WTC11 (cell line): ENCODE measurements at regions not wholly inside any gene's neighbourhood (a gene's known extent, or its start where the extent isn't known, plus 50 kb on each side); places are given as distances from the start of the nearest gene placed in this dataset.

Experiments used
- ATAC-seq: fragments of 200-7000 bp; cut with Tn5 transposase; 2 replicates; pipeline ENCODE4 v1.10.0; 2021; ENCODE audit warnings: mild to moderate bottlenecking, moderate library complexity
- CTCF ChIA-PET: fragments of 300-600 bp; sonication (Branson Sonifier 250); formaldehyde crosslinking; loops from one replicate; lab custom pipeline; 2021; ENCODE audit warnings: antibody characterized with exemption; lab: Charles Lee
- POLR2A ChIA-PET: fragments of 350-600 bp; sonication (Branson Sonifier 250); formaldehyde crosslinking; loops from one replicate; lab custom pipeline; 2021; ENCODE audit warnings: antibody characterized with exemption; lab: Charles Lee
- DNase-seq: peaks from one replicate; pipeline ENCODE4 v3.0.0; 2021; ENCODE audit warnings: low spot score
- H3K27ac Mint-ChIP-seq: 2 replicates; pipeline ENCODE4 v1.8.0; 2021; ENCODE audit warnings: mixed read lengths
- H3K27me3 Mint-ChIP-seq: 2 replicates; pipeline ENCODE4 v1.8.0; 2021; ENCODE audit warnings: low read depth, mild to moderate bottlenecking, moderate library complexity, mixed read lengths
- H3K36me3 Mint-ChIP-seq: 2 replicates; pipeline ENCODE4 v1.8.0; 2021; ENCODE audit warnings: mixed read lengths
- H3K4me1 Mint-ChIP-seq: 2 replicates; pipeline ENCODE4 v1.8.0; 2022; ENCODE audit warnings: mixed read lengths
- H3K4me3 Mint-ChIP-seq: 2 replicates; pipeline ENCODE4 v1.8.0; 2021; ENCODE audit warnings: mild to moderate bottlenecking, moderate library complexity, mixed read lengths
- H3K9me3 Mint-ChIP-seq: 2 replicates; pipeline ENCODE4 v1.8.0; 2021; ENCODE audit warnings: mixed read lengths
- ELF4 ChIP-seq: sonication (generic); formaldehyde crosslinking; IDR thresholded peaks from 2 replicates; pipeline ENCODE4 v1.8.1; 2022; ENCODE audit warnings: low read depth, mild to moderate bottlenecking, moderate library complexity, missing genetic modification reagents
- ETV6 ChIP-seq: sonication (generic); formaldehyde crosslinking; IDR thresholded peaks from 2 replicates; pipeline ENCODE4 v1.8.1; 2022; ENCODE audit warnings: mild to moderate bottlenecking, missing genetic modification reagents
- FOXP1 ChIP-seq: sonication (generic); formaldehyde crosslinking; IDR thresholded peaks from 2 replicates; pipeline ENCODE4 v1.8.0; 2022; ENCODE audit warnings: missing genetic modification reagents, mild to moderate bottlenecking, moderate library complexity, borderline replicate concordance
- GRHL2 ChIP-seq: fragments of 250-450 bp; sonication (Bioruptor Pico); IDR thresholded peaks from 2 replicates; pipeline ENCODE4 v1.8.0; 2022; ENCODE audit warnings: mild to moderate bottlenecking, moderate library complexity; ENCODE audit not compliant: insufficient replicate concordance, severe bottlenecking
- JUN ChIP-seq: sonication (generic); formaldehyde crosslinking; IDR thresholded peaks from 2 replicates; pipeline ENCODE4 v1.8.0; 2023; ENCODE audit warnings: mild to moderate bottlenecking, missing genetic modification reagents
- MXD4 ChIP-seq: fragments of 250-450 bp; sonication (Bioruptor Pico); IDR thresholded peaks from 2 replicates; pipeline ENCODE4 v1.8.0; 2021; ENCODE audit warnings: mild to moderate bottlenecking, moderate library complexity, borderline replicate concordance
- NFYB ChIP-seq: sonication (generic); formaldehyde crosslinking; conservative IDR thresholded peaks from 2 replicates; pipeline ENCODE4 v1.8.0; 2022; ENCODE audit warnings: low read depth, missing genetic modification reagents
- NR3C1 ChIP-seq: sonication (generic); formaldehyde crosslinking; conservative IDR thresholded peaks from 2 replicates; pipeline ENCODE4 v1.8.1; 2023; ENCODE audit warnings: low read depth, mild to moderate bottlenecking, missing genetic modification reagents
- ZNF317 ChIP-seq: sonication (generic); formaldehyde crosslinking; IDR thresholded peaks from 2 replicates; pipeline ENCODE4 v1.8.1; 2023; ENCODE audit warnings: low read depth, mild to moderate bottlenecking, moderate library complexity, missing genetic modification reagents, borderline replicate concordance
- ZNF396 ChIP-seq: fragments of 250-450 bp; sonication (Bioruptor Pico); IDR thresholded peaks from 2 replicates; pipeline ENCODE4 v1.8.0; 2021; ENCODE audit warnings: mild to moderate bottlenecking, moderate library complexity, borderline replicate concordance
- ZNF416 ChIP-seq: fragments of 250-450 bp; sonication (Bioruptor Pico); IDR thresholded peaks from 2 replicates; pipeline ENCODE4 v1.9.0; 2021; ENCODE audit warnings: mild to moderate bottlenecking, inconsistent platforms
- TF ChIP-seq, protein P1 (sequence below): sonication (generic); formaldehyde crosslinking; IDR thresholded peaks from 2 replicates; pipeline ENCODE4 v1.8.0; 2023; ENCODE audit warnings: missing genetic modification reagents, mild to moderate bottlenecking, borderline replicate concordance
- TF ChIP-seq, protein P2 (sequence below): sonication (generic); formaldehyde crosslinking; IDR thresholded peaks from 2 replicates; pipeline ENCODE4 v1.8.0; 2022; ENCODE audit warnings: mild to moderate bottlenecking, missing genetic modification reagents
- TF ChIP-seq, protein P3 (sequence below): sonication (generic); formaldehyde crosslinking; IDR thresholded peaks from 2 replicates; pipeline ENCODE4 v1.8.1; 2023; ENCODE audit warnings: mild to moderate bottlenecking, missing genetic modification reagents
- TF ChIP-seq, protein P4 (sequence below): sonication (generic); formaldehyde crosslinking; IDR thresholded peaks from 2 replicates; pipeline ENCODE4 v1.8.1; 2023; ENCODE audit warnings: mild to moderate bottlenecking, missing genetic modification reagents, borderline replicate concordance
- TF ChIP-seq, protein P5 (sequence below): fragments of 250-450 bp; sonication (Bioruptor Pico); IDR thresholded peaks from 2 replicates; pipeline ENCODE4 v1.9.0; 2021; ENCODE audit warnings: moderate library complexity, mild to moderate bottlenecking, inconsistent platforms, borderline replicate concordance
- TF ChIP-seq, protein P6 (sequence below): sonication (generic); formaldehyde crosslinking; IDR thresholded peaks from 2 replicates; pipeline ENCODE4 v1.8.0; 2022; ENCODE audit warnings: missing genetic modification reagents

DNA sequence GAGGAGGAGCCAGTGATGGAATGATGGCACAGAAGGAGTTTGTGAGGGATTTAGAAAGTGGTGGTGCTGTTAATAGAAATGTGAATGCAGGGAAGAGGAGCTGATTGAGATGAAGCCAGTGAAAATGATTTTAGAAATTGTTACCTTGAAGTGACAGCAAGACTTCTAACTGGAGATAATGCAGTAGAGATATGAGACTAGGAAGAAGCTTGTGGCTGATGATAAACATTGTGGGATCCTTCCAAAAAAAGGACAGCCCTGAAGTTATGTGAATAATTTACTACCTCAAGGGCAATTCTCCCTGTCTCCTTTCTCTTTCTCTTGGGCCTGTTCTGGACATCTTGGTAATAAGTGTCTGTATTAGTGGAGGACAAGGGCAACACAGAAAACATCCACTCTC, 138.6 kb downstream of the LSMEM1 start (continued):
- TF ChIP-seq, protein P1, sequence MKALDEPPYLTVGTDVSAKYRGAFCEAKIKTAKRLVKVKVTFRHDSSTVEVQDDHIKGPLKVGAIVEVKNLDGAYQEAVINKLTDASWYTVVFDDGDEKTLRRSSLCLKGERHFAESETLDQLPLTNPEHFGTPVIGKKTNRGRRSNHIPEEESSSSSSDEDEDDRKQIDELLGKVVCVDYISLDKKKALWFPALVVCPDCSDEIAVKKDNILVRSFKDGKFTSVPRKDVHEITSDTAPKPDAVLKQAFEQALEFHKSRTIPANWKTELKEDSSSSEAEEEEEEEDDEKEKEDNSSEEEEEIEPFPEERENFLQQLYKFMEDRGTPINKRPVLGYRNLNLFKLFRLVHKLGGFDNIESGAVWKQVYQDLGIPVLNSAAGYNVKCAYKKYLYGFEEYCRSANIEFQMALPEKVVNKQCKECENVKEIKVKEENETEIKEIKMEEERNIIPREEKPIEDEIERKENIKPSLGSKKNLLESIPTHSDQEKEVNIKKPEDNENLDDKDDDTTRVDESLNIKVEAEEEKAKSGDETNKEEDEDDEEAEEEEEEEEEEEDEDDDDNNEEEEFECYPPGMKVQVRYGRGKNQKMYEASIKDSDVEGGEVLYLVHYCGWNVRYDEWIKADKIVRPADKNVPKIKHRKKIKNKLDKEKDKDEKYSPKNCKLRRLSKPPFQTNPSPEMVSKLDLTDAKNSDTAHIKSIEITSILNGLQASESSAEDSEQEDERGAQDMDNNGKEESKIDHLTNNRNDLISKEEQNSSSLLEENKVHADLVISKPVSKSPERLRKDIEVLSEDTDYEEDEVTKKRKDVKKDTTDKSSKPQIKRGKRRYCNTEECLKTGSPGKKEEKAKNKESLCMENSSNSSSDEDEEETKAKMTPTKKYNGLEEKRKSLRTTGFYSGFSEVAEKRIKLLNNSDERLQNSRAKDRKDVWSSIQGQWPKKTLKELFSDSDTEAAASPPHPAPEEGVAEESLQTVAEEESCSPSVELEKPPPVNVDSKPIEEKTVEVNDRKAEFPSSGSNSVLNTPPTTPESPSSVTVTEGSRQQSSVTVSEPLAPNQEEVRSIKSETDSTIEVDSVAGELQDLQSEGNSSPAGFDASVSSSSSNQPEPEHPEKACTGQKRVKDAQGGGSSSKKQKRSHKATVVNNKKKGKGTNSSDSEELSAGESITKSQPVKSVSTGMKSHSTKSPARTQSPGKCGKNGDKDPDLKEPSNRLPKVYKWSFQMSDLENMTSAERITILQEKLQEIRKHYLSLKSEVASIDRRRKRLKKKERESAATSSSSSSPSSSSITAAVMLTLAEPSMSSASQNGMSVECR (CRISPR knock-in tag): no peak
- no peak for TF ChIP-seq ZNF416
- TF ChIP-seq JUN (CRISPR knock-in tag): no peak
- no peak for TF ChIP-seq NFYB (CRISPR knock-in tag)
- TF ChIP-seq, protein P2, sequence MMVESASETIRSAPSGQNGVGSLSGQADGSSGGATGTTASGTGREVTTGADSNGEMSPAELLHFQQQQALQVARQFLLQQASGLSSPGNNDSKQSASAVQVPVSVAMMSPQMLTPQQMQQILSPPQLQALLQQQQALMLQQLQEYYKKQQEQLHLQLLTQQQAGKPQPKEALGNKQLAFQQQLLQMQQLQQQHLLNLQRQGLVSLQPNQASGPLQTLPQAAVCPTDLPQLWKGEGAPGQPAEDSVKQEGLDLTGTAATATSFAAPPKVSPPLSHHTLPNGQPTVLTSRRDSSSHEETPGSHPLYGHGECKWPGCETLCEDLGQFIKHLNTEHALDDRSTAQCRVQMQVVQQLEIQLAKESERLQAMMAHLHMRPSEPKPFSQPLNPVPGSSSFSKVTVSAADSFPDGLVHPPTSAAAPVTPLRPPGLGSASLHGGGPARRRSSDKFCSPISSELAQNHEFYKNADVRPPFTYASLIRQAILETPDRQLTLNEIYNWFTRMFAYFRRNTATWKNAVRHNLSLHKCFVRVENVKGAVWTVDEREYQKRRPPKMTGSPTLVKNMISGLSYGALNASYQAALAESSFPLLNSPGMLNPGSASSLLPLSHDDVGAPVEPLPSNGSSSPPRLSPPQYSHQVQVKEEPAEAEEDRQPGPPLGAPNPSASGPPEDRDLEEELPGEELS (CRISPR knock-in tag): no peak
- TF ChIP-seq, protein P3, sequence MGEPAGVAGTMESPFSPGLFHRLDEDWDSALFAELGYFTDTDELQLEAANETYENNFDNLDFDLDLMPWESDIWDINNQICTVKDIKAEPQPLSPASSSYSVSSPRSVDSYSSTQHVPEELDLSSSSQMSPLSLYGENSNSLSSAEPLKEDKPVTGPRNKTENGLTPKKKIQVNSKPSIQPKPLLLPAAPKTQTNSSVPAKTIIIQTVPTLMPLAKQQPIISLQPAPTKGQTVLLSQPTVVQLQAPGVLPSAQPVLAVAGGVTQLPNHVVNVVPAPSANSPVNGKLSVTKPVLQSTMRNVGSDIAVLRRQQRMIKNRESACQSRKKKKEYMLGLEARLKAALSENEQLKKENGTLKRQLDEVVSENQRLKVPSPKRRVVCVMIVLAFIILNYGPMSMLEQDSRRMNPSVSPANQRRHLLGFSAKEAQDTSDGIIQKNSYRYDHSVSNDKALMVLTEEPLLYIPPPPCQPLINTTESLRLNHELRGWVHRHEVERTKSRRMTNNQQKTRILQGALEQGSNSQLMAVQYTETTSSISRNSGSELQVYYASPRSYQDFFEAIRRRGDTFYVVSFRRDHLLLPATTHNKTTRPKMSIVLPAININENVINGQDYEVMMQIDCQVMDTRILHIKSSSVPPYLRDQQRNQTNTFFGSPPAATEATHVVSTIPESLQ: no peak
- TF ChIP-seq NR3C1 (CRISPR knock-in tag): no peak
- TF ChIP-seq ELF4 (CRISPR knock-in tag): no peak
- no peak for TF ChIP-seq GRHL2 (CRISPR knock-in tag)
- TF ChIP-seq MXD4 (CRISPR knock-in tag): no peak

DNA sequence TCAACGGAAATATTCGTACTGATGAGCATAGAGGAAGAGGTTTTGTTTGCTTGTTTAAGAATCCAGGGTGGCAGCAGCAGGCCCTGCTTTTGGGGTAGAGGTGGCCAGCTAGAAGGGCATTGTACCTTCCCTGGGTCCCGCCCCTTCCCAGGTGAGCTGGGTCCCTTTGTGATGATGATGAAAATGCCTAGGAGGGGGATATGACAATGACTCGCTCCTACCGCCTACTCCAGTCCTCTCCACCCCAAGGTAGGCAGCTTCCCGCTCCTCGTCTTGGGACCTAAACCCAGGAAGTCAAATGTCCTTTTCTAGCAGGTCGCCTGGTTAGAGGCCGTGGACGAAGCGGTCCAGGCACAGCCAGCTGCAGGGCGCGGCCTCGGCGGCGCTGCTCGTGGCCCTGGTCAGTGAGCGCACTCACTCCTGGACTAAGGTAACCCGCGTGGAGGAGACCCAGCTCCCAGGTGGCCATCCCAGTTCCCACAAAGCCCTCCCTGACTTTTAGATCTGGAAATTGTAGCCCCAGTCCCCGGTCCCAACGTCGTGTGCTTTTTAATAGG, 141.4 kb downstream of the LSMEM1 start:
- Mint-ChIP-seq H3K36me3 (no peaks in the 10 kb centered on the region), H3K9me3 (peaks cover 5% of the 10 kb centered on the region), H3K27ac (no peak overlapping the region), H3K4me3 (no peak overlapping the region), H3K27me3 (no peaks in the 10 kb centered on the region), H3K4me1 (no peaks in the 10 kb centered on the region)
- DNase-seq (no peak), ATAC-seq (no peak)
- ChIA-PET CTCF (no interaction called here), POLR2A (no interaction called here)
- TF ChIP-seq, protein P4, sequence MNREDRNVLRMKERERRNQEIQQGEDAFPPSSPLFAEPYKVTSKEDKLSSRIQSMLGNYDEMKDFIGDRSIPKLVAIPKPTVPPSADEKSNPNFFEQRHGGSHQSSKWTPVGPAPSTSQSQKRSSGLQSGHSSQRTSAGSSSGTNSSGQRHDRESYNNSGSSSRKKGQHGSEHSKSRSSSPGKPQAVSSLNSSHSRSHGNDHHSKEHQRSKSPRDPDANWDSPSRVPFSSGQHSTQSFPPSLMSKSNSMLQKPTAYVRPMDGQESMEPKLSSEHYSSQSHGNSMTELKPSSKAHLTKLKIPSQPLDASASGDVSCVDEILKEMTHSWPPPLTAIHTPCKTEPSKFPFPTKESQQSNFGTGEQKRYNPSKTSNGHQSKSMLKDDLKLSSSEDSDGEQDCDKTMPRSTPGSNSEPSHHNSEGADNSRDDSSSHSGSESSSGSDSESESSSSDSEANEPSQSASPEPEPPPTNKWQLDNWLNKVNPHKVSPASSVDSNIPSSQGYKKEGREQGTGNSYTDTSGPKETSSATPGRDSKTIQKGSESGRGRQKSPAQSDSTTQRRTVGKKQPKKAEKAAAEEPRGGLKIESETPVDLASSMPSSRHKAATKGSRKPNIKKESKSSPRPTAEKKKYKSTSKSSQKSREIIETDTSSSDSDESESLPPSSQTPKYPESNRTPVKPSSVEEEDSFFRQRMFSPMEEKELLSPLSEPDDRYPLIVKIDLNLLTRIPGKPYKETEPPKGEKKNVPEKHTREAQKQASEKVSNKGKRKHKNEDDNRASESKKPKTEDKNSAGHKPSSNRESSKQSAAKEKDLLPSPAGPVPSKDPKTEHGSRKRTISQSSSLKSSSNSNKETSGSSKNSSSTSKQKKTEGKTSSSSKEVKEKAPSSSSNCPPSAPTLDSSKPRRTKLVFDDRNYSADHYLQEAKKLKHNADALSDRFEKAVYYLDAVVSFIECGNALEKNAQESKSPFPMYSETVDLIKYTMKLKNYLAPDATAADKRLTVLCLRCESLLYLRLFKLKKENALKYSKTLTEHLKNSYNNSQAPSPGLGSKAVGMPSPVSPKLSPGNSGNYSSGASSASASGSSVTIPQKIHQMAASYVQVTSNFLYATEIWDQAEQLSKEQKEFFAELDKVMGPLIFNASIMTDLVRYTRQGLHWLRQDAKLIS (CRISPR knock-in tag): no peak
- no peak for TF ChIP-seq ETV6 (CRISPR knock-in tag)
- no peak for TF ChIP-seq ZNF317 (CRISPR knock-in tag)
- TF ChIP-seq, protein P5, sequence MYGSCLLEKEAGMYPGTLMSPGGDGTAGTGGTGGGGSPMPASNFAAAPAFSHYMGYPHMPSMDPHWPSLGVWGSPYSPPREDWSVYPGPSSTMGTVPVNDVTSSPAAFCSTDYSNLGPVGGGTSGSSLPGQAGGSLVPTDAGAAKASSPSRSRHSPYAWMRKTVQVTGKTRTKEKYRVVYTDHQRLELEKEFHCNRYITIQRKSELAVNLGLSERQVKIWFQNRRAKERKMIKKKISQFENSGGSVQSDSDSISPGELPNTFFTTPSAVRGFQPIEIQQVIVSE (CRISPR knock-in tag): no peak
- TF ChIP-seq FOXP1 (CRISPR knock-in tag): no peak
- no peak for TF ChIP-seq ZNF396 (CRISPR knock-in tag)
- TF ChIP-seq, protein P6, sequence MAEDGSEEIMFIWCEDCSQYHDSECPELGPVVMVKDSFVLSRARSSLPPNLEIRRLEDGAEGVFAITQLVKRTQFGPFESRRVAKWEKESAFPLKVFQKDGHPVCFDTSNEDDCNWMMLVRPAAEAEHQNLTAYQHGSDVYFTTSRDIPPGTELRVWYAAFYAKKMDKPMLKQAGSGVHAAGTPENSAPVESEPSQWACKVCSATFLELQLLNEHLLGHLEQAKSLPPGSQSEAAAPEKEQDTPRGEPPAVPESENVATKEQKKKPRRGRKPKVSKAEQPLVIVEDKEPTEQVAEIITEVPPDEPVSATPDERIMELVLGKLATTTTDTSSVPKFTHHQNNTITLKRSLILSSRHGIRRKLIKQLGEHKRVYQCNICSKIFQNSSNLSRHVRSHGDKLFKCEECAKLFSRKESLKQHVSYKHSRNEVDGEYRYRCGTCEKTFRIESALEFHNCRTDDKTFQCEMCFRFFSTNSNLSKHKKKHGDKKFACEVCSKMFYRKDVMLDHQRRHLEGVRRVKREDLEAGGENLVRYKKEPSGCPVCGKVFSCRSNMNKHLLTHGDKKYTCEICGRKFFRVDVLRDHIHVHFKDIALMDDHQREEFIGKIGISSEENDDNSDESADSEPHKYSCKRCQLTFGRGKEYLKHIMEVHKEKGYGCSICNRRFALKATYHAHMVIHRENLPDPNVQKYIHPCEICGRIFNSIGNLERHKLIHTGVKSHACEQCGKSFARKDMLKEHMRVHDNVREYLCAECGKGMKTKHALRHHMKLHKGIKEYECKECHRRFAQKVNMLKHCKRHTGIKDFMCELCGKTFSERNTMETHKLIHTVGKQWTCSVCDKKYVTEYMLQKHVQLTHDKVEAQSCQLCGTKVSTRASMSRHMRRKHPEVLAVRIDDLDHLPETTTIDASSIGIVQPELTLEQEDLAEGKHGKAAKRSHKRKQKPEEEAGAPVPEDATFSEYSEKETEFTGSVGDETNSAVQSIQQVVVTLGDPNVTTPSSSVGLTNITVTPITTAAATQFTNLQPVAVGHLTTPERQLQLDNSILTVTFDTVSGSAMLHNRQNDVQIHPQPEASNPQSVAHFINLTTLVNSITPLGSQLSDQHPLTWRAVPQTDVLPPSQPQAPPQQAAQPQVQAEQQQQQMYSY (CRISPR knock-in tag): no peak
